GM19035 (cell line): ENCODE measurements at regions not wholly inside any gene's neighbourhood (a gene's known extent, or its start where the extent isn't known, plus 50 kb on each side); places are given as distances from the start of the nearest gene placed in this dataset.
"Not testable (repeated sequence)": the region's sequence is repeated elsewhere in the genome, so short reads cannot be mapped to it uniquely, and the experiment has no call there.

Source experiments
- ATAC-seq: cut with Tn5 transposase; IDR thresholded peaks from one replicate; pipeline ENCODE4 v1.9.1; 2021; ENCODE audit not compliant: unreplicated experiment

GRCh38 chr15:38797506-38797905 lies 232.9 kb upstream of the RASGRP1 start:
- not testable (repeated sequence) for ATAC-seq

- ATAC-seq: not testable (repeated sequence)
Observed at GRCh38 chr15:38799202-38799601, 234.6 kb upstream of the RASGRP1 start.

- no peak for ATAC-seq
Observed at GRCh38 chr15:38809621-38810020, 245.0 kb upstream of the RASGRP1 start.

GRCh38 chr15:38810686-38811085 lies 246.1 kb upstream of the RASGRP1 start:
- ATAC-seq: no peak

GRCh38 chr15:38814254-38814653 lies 249.6 kb upstream of the RASGRP1 start:
- not testable (repeated sequence) for ATAC-seq

GRCh38 chr15:38814891-38815290 lies 250.3 kb upstream of the RASGRP1 start:
- ATAC-seq: no peak

- ATAC-seq: peak; percentile 89
Observed at GRCh38 chr15:38817427-38818156, 253.0 kb upstream of the RASGRP1 start.

GRCh38 chr15:38818157-38818790 lies 253.7 kb upstream of the RASGRP1 start:
- ATAC-seq: no peak

- ATAC-seq: no peak
Observed at GRCh38 chr15:38819387-38819950, 254.9 kb upstream of the RASGRP1 start.

GRCh38 chr15:38823263-38823662 lies 258.6 kb upstream of the RASGRP1 start:
- ATAC-seq: no peak

GRCh38 chr15:38824719-38825118 lies 260.1 kb upstream of the RASGRP1 start:
- no peak for ATAC-seq

- ATAC-seq: no peak
Observed at GRCh38 chr15:38826880-38827279, 262.3 kb upstream of the RASGRP1 start.

- no peak for ATAC-seq
Observed at GRCh38 chr15:38828031-38828532, 263.5 kb upstream of the RASGRP1 start.

- no peak for ATAC-seq
Observed at GRCh38 chr15:38829086-38829485, 264.5 kb upstream of the RASGRP1 start.

- ATAC-seq: no peak
Observed at GRCh38 chr15:38842226-38842625, 277.6 kb upstream of the RASGRP1 start.

GRCh38 chr15:38843051-38843501 lies 278.5 kb upstream of the RASGRP1 start:
- no peak for ATAC-seq

GRCh38 chr15:38843736-38844590 lies 279.3 kb upstream of the RASGRP1 start:
- ATAC-seq: no peak

- no peak for ATAC-seq
Observed at GRCh38 chr15:38844736-38845135, 280.1 kb upstream of the RASGRP1 start.

- ATAC-seq: no peak
Observed at GRCh38 chr15:38846346-38846745, 281.7 kb upstream of the RASGRP1 start.

- ATAC-seq: no peak
Observed at GRCh38 chr15:38847666-38848065, 283.1 kb upstream of the RASGRP1 start.

- no peak for ATAC-seq
Observed at GRCh38 chr15:38849046-38849445, 284.4 kb upstream of the RASGRP1 start.
